ENCODE measurements at regions not wholly inside any gene's neighbourhood (a gene's known extent, or its start where the extent isn't known, plus 50 kb on each side); places are given as distances from the start of the nearest gene placed in this dataset.

DNA sequence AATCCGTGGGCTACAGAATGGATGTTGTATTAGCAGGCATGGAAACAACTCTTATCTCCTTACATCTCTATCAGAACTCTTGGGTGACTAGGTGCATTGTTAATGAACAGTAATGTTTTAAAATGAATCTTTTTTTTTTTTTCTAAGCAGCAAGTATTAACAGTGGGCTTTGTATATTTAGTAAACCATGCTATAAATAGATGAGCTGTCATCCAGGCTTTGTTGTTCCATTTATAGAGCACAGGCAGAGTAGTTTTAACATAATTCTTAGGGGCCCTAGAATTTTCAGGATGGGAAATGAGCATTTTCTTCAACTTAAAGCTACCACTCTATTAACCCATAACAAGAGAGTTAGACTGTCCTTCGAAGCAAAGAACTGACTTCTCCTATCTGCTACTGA, 233.7 kb upstream of the ADAMTSL1 start:
- no peak for TF ChIP-seq EZH2 (IDR thresholded peaks at IDR 0.05; ENCODE audit: borderline replicate concordance, low read depth, low read length)
- TF ChIP-seq MXD1 (CRISPR knock-in tag; IDR thresholded peaks at IDR 0.05; ENCODE audit: borderline replicate concordance, poor library complexity, severe bottlenecking), result no peak
- TF ChIP-seq MEIS2 (IDR thresholded peaks at IDR 0.05; ENCODE audit: partially characterized antibody), result no peak
- TF ChIP-seq, protein P1, sequence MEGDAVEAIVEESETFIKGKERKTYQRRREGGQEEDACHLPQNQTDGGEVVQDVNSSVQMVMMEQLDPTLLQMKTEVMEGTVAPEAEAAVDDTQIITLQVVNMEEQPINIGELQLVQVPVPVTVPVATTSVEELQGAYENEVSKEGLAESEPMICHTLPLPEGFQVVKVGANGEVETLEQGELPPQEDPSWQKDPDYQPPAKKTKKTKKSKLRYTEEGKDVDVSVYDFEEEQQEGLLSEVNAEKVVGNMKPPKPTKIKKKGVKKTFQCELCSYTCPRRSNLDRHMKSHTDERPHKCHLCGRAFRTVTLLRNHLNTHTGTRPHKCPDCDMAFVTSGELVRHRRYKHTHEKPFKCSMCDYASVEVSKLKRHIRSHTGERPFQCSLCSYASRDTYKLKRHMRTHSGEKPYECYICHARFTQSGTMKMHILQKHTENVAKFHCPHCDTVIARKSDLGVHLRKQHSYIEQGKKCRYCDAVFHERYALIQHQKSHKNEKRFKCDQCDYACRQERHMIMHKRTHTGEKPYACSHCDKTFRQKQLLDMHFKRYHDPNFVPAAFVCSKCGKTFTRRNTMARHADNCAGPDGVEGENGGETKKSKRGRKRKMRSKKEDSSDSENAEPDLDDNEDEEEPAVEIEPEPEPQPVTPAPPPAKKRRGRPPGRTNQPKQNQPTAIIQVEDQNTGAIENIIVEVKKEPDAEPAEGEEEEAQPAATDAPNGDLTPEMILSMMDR (IDR thresholded peaks at IDR 0.05 in 2 of 3, conservative IDR thresholded peaks at IDR 0.05 in 1 of 3; ENCODE audit: insufficient read depth in 2 of 3, low read depth in 1 of 3, low read length in 3 of 3), result no peak
- no peak for TF ChIP-seq YY1 (IDR thresholded peaks at IDR 0.05; ENCODE audit: borderline replicate concordance in 1 of 3, control insufficient read depth in 1 of 3, extremely low read depth in 1 of 3, insufficient read depth in 3 of 3, insufficient read length in 1 of 3, insufficient replicate concordance in 2 of 3, low read depth in 1 of 3, low read length in 2 of 3)
- no peak for TF ChIP-seq FOXA1 (IDR thresholded peaks at IDR 0.05; ENCODE audit: borderline replicate concordance)
- no peak for TF ChIP-seq POLR2AphosphoS2 (IDR thresholded peaks at IDR 0.05; ENCODE audit: low read length)

Data from K562 (cell line).